ENCODE measurements at regions not wholly inside any gene's neighbourhood (a gene's known extent, or its start where the extent isn't known, plus 50 kb on each side); places are given as distances from the start of the nearest gene placed in this dataset.
A peak's percentile ranks its signal among the peaks of the same experiment; 100 is the strongest.

DNA sequence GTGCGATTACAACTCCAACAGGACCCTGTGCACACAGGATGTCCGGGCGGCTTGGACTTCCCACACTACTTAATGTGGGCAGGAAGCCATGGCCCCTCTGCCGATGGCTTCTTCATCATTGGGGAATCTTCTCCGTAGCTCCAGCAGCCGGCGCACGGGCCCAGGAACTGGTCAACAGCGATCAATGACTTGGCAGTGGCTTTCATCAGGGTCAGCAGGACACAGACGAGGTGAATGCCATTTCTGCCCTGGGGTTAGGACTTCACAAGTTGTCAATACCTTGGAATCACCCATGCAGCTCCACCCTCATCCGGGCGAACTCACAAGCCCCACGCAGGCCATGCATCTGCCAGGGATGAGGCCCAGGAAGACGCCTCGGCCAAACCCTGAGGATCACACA is 645.7 kb downstream of the BRD1 start:
- Histone ChIP-seq H2AK5ac (ENCODE audit: low read depth, low read length) (no peak overlapping the region), H3K27me3 (ENCODE audit: control insufficient read depth in 3 of 3, insufficient read depth in 3 of 3, low read depth in 1 of 3, low read length in 3 of 3) (no peaks in the 10 kb centered on the region), H3K4me3 (ENCODE audit: low read length in 2 of 2) (no peak overlapping the region), H2BK5ac (ENCODE audit: low read length) (no peak overlapping the region), H3K79me1 (ENCODE audit: low read depth, low read length) (no peaks in the 10 kb centered on the region), H3K36me3 (replicated peaks in 1 of 2; ENCODE audit: control insufficient read depth in 2 of 2, insufficient read depth in 2 of 2, low read length in 2 of 2) (no peaks in the 10 kb centered on the region), H4K8ac (ENCODE audit: low read depth, low read length) (no peak overlapping the region), H3K4me2 (ENCODE audit: insufficient read depth, low read length, poor library complexity, severe bottlenecking) (no peak overlapping the region), H3K23ac (ENCODE audit: low read depth, low read length, poor library complexity) (no peak overlapping the region), H2BK15ac (ENCODE audit: low read length) (no peak overlapping the region), H3K27ac (replicated peaks; ENCODE audit: low read length) (no peak overlapping the region), H4K91ac (ENCODE audit: low read depth, low read length, poor library complexity) (no peak overlapping the region), H3K4ac (ENCODE audit: low read length) (no peak overlapping the region), H3K9me3 (replicated peaks in 1 of 2; ENCODE audit: control insufficient read depth in 2 of 2, insufficient read depth in 1 of 2, low read depth in 1 of 2, low read length in 2 of 2) (peaks cover 0 to 3% of the 10 kb centered on the region in 2 donors), H3K14ac (ENCODE audit: low read length) (no peak overlapping the region), H2BK12ac (ENCODE audit: low read length) (no peak overlapping the region), H2BK120ac (ENCODE audit: low read depth, low read length) (no peak overlapping the region), H2AFZ (ENCODE audit: low read length) (no peak overlapping the region), H3K18ac (ENCODE audit: low read length) (no peak overlapping the region), H3K9ac (ENCODE audit: low read depth, low read length, poor library complexity) (no peak overlapping the region), H3K4me1 (ENCODE audit: control insufficient read depth in 2 of 2, insufficient read depth in 1 of 2, low read depth in 1 of 2, low read length in 2 of 2) (peaks cover 0 to 4% of the 10 kb centered on the region in 2 donors)
- no CpG with 5 or more reads among the region's 15 CpGs for WGBS, 2 donors (ENCODE audit: extremely low coverage in 2 of 2, insufficient read length in 2 of 2, insufficient replicate concordance in 1 of 2)
- no peak for DNase-seq (ENCODE audit: low spot score)

DNA sequence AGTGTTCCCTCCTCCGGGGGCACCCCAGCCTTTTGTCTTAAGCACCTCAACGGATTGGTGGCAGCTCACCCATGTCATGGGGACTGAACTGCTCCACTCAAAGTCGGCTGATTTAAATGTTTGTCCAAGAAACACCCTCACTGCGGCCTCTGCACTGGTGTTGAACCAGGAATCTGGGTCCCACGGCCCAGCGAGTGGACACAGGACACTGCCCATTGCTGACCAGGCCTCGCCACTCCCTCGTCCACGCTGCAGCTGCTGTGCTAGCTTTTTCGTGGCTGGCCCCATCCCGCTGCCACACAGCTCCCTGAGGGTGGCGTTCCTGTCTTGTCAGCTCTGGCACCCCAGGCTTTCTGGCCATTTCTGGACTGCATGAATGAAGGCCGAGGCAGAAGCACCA is 646.2 kb downstream of the BRD1 start:
- Histone ChIP-seq H2BK120ac (ENCODE audit: low read depth, low read length) (no peak overlapping the region), H3K4me3 (ENCODE audit: low read length in 2 of 2) (peak overlapping the region in 1 of 2 donors; percentile 17), H2AFZ (ENCODE audit: low read length) (no peak overlapping the region), H2AK5ac (ENCODE audit: low read depth, low read length) (no peak overlapping the region), H4K8ac (ENCODE audit: low read depth, low read length) (no peak overlapping the region), H3K14ac (ENCODE audit: low read length) (no peak overlapping the region), H3K23ac (ENCODE audit: low read depth, low read length, poor library complexity) (no peak overlapping the region), H4K91ac (ENCODE audit: low read depth, low read length, poor library complexity) (no peak overlapping the region), H3K79me1 (ENCODE audit: low read depth, low read length) (no peaks in the 10 kb centered on the region), H2BK12ac (ENCODE audit: low read length) (no peak overlapping the region), H3K9ac (ENCODE audit: low read depth, low read length, poor library complexity) (no peak overlapping the region), H2BK5ac (ENCODE audit: low read length) (no peak overlapping the region), H3K18ac (ENCODE audit: low read length) (no peak overlapping the region), H3K27me3 (ENCODE audit: control insufficient read depth in 3 of 3, insufficient read depth in 3 of 3, low read depth in 1 of 3, low read length in 3 of 3) (no peaks in the 10 kb centered on the region), H3K9me3 (replicated peaks in 1 of 2; ENCODE audit: control insufficient read depth in 2 of 2, insufficient read depth in 1 of 2, low read depth in 1 of 2, low read length in 2 of 2) (no peaks in the 10 kb centered on the region), H3K27ac (replicated peaks; ENCODE audit: low read length) (no peak overlapping the region), H3K4me1 (ENCODE audit: control insufficient read depth in 2 of 2, insufficient read depth in 1 of 2, low read depth in 1 of 2, low read length in 2 of 2) (peaks cover 0 to 4% of the 10 kb centered on the region in 2 donors), H3K4ac (ENCODE audit: low read length) (no peak overlapping the region), H3K36me3 (replicated peaks in 1 of 2; ENCODE audit: control insufficient read depth in 2 of 2, insufficient read depth in 2 of 2, low read length in 2 of 2) (no peaks in the 10 kb centered on the region), H3K4me2 (ENCODE audit: insufficient read depth, low read length, poor library complexity, severe bottlenecking) (no peak overlapping the region), H2BK15ac (ENCODE audit: low read length) (no peak overlapping the region)
- WGBS, 2 donors (ENCODE audit: extremely low coverage in 2 of 2, insufficient read length in 2 of 2, insufficient replicate concordance in 1 of 2), result no CpG with 5 or more reads among the region's 13 CpGs
- no peak for DNase-seq (ENCODE audit: low spot score)

DNA sequence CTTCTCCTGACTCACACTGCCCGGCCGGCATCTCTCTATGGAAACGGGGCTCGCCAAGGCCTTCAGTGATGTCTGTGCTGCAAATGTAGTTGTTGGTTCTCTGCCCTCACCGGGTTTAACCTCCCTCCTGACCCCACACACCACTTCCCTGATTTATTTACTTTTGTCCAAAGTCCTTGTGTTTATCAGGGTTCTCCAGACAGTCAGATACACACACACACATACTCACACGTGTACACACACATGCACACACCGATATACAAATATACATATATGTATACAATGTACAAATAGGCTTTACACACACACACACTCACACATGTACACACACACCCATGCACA is 647.0 kb downstream of the BRD1 start:
- H3K27me3 ChIP-seq (ENCODE audit: control insufficient read depth in 3 of 3, insufficient read depth in 3 of 3, low read depth in 1 of 3, low read length in 3 of 3), result no peaks in the 10 kb centered on the region
- H3K4me3 ChIP-seq (ENCODE audit: low read length in 2 of 2), result no peak overlapping the region
- no peak overlapping the region for H3K4ac ChIP-seq (ENCODE audit: low read length)
- H3K36me3 ChIP-seq (replicated peaks in 1 of 2; ENCODE audit: control insufficient read depth in 2 of 2, insufficient read depth in 2 of 2, low read length in 2 of 2), result no peaks in the 10 kb centered on the region
- H2AFZ ChIP-seq (ENCODE audit: low read length), result no peak overlapping the region
- H2AK5ac ChIP-seq (ENCODE audit: low read depth, low read length), result no peak overlapping the region
- no peak overlapping the region for H2BK120ac ChIP-seq (ENCODE audit: low read depth, low read length)
- H2BK12ac ChIP-seq (ENCODE audit: low read length), result no peak overlapping the region
- no peak overlapping the region for H3K4me2 ChIP-seq (ENCODE audit: insufficient read depth, low read length, poor library complexity, severe bottlenecking)
- H3K9ac ChIP-seq (ENCODE audit: low read depth, low read length, poor library complexity), result no peak overlapping the region
- WGBS, 2 donors (ENCODE audit: extremely low coverage in 2 of 2, insufficient read length in 2 of 2, insufficient replicate concordance in 1 of 2), result no CpG with 5 or more reads among the region's 7 CpGs
- H3K79me1 ChIP-seq (ENCODE audit: low read depth, low read length), result no peaks in the 10 kb centered on the region
- no peak overlapping the region for H2BK5ac ChIP-seq (ENCODE audit: low read length)
- H3K18ac ChIP-seq (ENCODE audit: low read length), result no peak overlapping the region
- H3K14ac ChIP-seq (ENCODE audit: low read length), result no peak overlapping the region
- H3K9me3 ChIP-seq (replicated peaks in 1 of 2; ENCODE audit: control insufficient read depth in 2 of 2, insufficient read depth in 1 of 2, low read depth in 1 of 2, low read length in 2 of 2), result no peaks in the 10 kb centered on the region
- H3K27ac ChIP-seq (replicated peaks; ENCODE audit: low read length), result no peak overlapping the region
- H3K4me1 ChIP-seq (ENCODE audit: control insufficient read depth in 2 of 2, insufficient read depth in 1 of 2, low read depth in 1 of 2, low read length in 2 of 2), result peaks cover 0 to 4% of the 10 kb centered on the region in 2 donors
- H4K8ac ChIP-seq (ENCODE audit: low read depth, low read length), result no peak overlapping the region
- DNase-seq (ENCODE audit: low spot score), result no peak
- no peak overlapping the region for H4K91ac ChIP-seq (ENCODE audit: low read depth, low read length, poor library complexity)
- H2BK15ac ChIP-seq (ENCODE audit: low read length), result no peak overlapping the region
- H3K23ac ChIP-seq (ENCODE audit: low read depth, low read length, poor library complexity), result no peak overlapping the region

DNA sequence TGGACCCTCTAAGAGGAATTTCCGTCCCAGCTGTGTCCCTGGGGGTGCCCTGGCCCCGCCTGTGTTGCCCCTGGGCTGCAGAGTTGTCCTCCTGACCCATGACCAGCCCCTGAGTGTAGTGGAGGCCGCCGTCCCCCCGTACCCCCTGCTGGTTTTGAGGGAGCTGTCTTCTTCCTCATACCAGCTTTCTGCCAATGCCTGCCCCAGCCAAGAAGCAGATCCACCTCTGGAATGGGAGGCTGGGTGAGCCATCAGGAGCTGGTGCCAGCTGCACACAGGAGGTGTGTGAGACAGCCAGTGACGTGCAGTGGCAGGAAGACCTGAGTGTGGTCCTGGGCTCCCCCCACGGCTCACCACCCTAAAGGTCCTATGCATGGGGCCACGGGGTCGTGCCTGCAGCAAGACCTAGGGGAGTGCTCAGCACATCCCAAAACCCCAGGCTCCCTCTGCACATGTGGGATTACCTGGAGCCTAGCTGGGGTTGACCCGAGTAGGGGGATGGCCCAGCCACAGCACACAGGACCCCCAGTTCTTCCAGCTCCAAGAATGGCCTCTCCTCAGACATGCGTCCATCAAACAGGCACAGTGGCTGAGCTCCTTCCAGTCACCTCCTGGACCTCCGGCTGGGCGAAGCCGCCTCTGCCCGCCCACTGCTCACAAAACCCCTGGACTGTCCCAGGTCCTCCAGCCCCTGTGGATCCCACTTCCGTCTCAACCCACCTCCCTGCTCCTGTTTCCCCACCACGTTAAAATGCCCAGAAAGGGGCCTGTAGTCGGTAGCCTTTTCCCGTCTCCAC is 647.6 kb downstream of the BRD1 start:
- Histone ChIP-seq H3K4me2 (ENCODE audit: insufficient read depth, low read length, poor library complexity, severe bottlenecking) (no peak overlapping the region), H3K27me3 (ENCODE audit: control insufficient read depth in 3 of 3, insufficient read depth in 3 of 3, low read depth in 1 of 3, low read length in 3 of 3) (no peaks in the 10 kb centered on the region), H3K27ac (replicated peaks; ENCODE audit: low read length) (no peak overlapping the region), H3K79me1 (ENCODE audit: low read depth, low read length) (no peaks in the 10 kb centered on the region), H3K4me1 (ENCODE audit: control insufficient read depth in 2 of 2, insufficient read depth in 1 of 2, low read depth in 1 of 2, low read length in 2 of 2) (peaks cover 0 to 4% of the 10 kb centered on the region in 2 donors), H2BK15ac (ENCODE audit: low read length) (peak overlapping the region; percentile 11), H2AK5ac (ENCODE audit: low read depth, low read length) (peak overlapping the region; percentile 5), H3K18ac (ENCODE audit: low read length) (no peak overlapping the region), H3K14ac (ENCODE audit: low read length) (no peak overlapping the region), H2BK120ac (ENCODE audit: low read depth, low read length) (no peak overlapping the region), H3K36me3 (replicated peaks in 1 of 2; ENCODE audit: control insufficient read depth in 2 of 2, insufficient read depth in 2 of 2, low read length in 2 of 2) (no peaks in the 10 kb centered on the region), H3K4ac (ENCODE audit: low read length) (no peak overlapping the region), H2BK5ac (ENCODE audit: low read length) (no peak overlapping the region), H3K9ac (ENCODE audit: low read depth, low read length, poor library complexity) (no peak overlapping the region), H4K8ac (ENCODE audit: low read depth, low read length) (no peak overlapping the region), H3K9me3 (replicated peaks in 1 of 2; ENCODE audit: control insufficient read depth in 2 of 2, insufficient read depth in 1 of 2, low read depth in 1 of 2, low read length in 2 of 2) (no peaks in the 10 kb centered on the region), H3K4me3 (ENCODE audit: low read length in 2 of 2) (no peak overlapping the region), H2AFZ (ENCODE audit: low read length) (no peak overlapping the region), H2BK12ac (ENCODE audit: low read length) (no peak overlapping the region), H3K23ac (ENCODE audit: low read depth, low read length, poor library complexity) (no peak overlapping the region), H4K91ac (ENCODE audit: low read depth, low read length, poor library complexity) (no peak overlapping the region)
- no CpG with 5 or more reads among the region's 19 CpGs for WGBS, 2 donors (ENCODE audit: extremely low coverage in 2 of 2, insufficient read length in 2 of 2, insufficient replicate concordance in 1 of 2)
- DNase-seq (ENCODE audit: low spot score), result no peak
